Suprapubic skin (tissue), 4 donors: ENCODE measurements at regions not wholly inside any gene's neighbourhood (a gene's known extent, or its start where the extent isn't known, plus 50 kb on each side); places are given as distances from the start of the nearest gene placed in this dataset.
"Not testable (repeated sequence)": the region's sequence is repeated elsewhere in the genome, so short reads cannot be mapped to it uniquely, and the experiment has no call there.

Experiments used
- DNase-seq, 2 donors: peaks; one replicate each; pipeline ENCODE4 v3.0.0-alpha.2; 2019; ENCODE audit warnings: low spot score in 2 of 2
- H3K27ac ChIP-seq: fragments of 200-600 bp; sonication (generic); one replicate; pipeline ENCODE4 v1.5.1; 2019
- H3K27me3 ChIP-seq: fragments of 200-600 bp; sonication (generic); one replicate; pipeline ENCODE4 v1.5.1; 2019
- H3K36me3 ChIP-seq: fragments of 200-600 bp; sonication (generic); one replicate; pipeline ENCODE4 v1.5.1; 2019
- H3K4me1 ChIP-seq: fragments of 200-600 bp; sonication (generic); one replicate; pipeline ENCODE4 v1.5.1; 2019
- H3K4me3 ChIP-seq: fragments of 200-600 bp; sonication (generic); one replicate; pipeline ENCODE4 v1.5.1; 2019; ENCODE audit warnings: mild to moderate bottlenecking
- H3K9me3 ChIP-seq: fragments of 200-600 bp; sonication (generic); one replicate; pipeline ENCODE4 v1.5.1; 2019
- CTCF ChIP-seq, 2 donors: fragments of 200-600 bp in 1 of 2; fragments of 450-650 bp in 1 of 2; sonication (generic) in 1 of 2; IDR thresholded peaks; one replicate each; pipeline ENCODE4 v1.5.1; 2016 to 2019; ENCODE audit warnings: antibody characterized with exemption in 2 of 2, mild to moderate bottlenecking in 1 of 2, moderate library complexity in 1 of 2
- EP300 ChIP-seq: sonication (generic); formaldehyde crosslinking; IDR thresholded peaks from one replicate; pipeline ENCODE4 v1.6.1; 2017; ENCODE audit warnings: antibody characterized with exemption
- POLR2A ChIP-seq, 2 donors: fragments of 450-650 bp; IDR thresholded peaks; one replicate each; pipeline ENCODE4 v1.6.1; 2017; ENCODE audit warnings: antibody characterized with exemption in 2 of 2, mild to moderate bottlenecking in 2 of 2, moderate library complexity in 2 of 2
- POLR2AphosphoS5 ChIP-seq, 3 donors: sonication (generic); formaldehyde crosslinking; IDR thresholded peaks; one replicate each; pipeline ENCODE4 v1.6.1; 2017; ENCODE audit warnings: antibody characterized with exemption in 3 of 3
- WGBS: methylation state at CpG from one replicate; pipeline ENCODE4 v1.1.5; 2018; 5-methylcytosine and 5-hydroxymethylcytosine counted together

- DNase-seq = no peak
- H3K9me3 ChIP-seq = peaks cover 15% of the 10 kb centered on the region
- H3K4me1 ChIP-seq = no peaks in the 10 kb centered on the region
- no peak overlapping the region for H3K4me3 ChIP-seq
- 77% methylated on average over 6 of the region's 6 CpGs for WGBS
- H3K36me3 ChIP-seq = no peaks in the 10 kb centered on the region
- TF ChIP-seq POLR2AphosphoS5 (IDR thresholded peaks at IDR 0.05) (no peak), POLR2A (IDR thresholded peaks at IDR 0.05) (no peak), CTCF (IDR thresholded peaks at IDR 0.05) (no peak), EP300 (no peak)
- no peak overlapping the region for H3K27ac ChIP-seq
- no peaks in the 10 kb centered on the region for H3K27me3 ChIP-seq
Measured at GRCh38 chr2:185522472-185522871, 216.1 kb upstream of the FSIP2 start.

GRCh38 chr2:185524242-185524641 is 214.4 kb upstream of the FSIP2 start:
- not testable (repeated sequence) for DNase-seq, H3K4me1 ChIP-seq, H3K27me3 ChIP-seq, H3K27ac ChIP-seq, H3K9me3 ChIP-seq, H3K4me3 ChIP-seq, H3K36me3 ChIP-seq
- 74% methylated on average over 2 of the region's 2 CpGs for WGBS

GRCh38 chr2:185526161-185526560 is 212.4 kb upstream of the FSIP2 start:
- WGBS = 86% methylated on average over 1 of the region's 1 CpG
- H3K4me1 ChIP-seq = no peaks in the 10 kb centered on the region
- no peak overlapping the region for H3K27ac ChIP-seq
- TF ChIP-seq POLR2AphosphoS5 (IDR thresholded peaks at IDR 0.05) (no peak), CTCF (IDR thresholded peaks at IDR 0.05) (no peak), POLR2A (IDR thresholded peaks at IDR 0.05) (no peak), EP300 (no peak)
- H3K4me3 ChIP-seq = no peak overlapping the region
- peaks cover 3% of the 10 kb centered on the region for H3K9me3 ChIP-seq
- no peak for DNase-seq
- H3K27me3 ChIP-seq = no peaks in the 10 kb centered on the region
- no peaks in the 10 kb centered on the region for H3K36me3 ChIP-seq

- H3K9me3 ChIP-seq = no peaks in the 10 kb centered on the region
- no peaks in the 10 kb centered on the region for H3K36me3 ChIP-seq
- H3K27ac ChIP-seq = no peak overlapping the region
- H3K4me3 ChIP-seq = no peak overlapping the region
- no peaks in the 10 kb centered on the region for H3K27me3 ChIP-seq
- 76% methylated on average over 2 of the region's 2 CpGs for WGBS
- H3K4me1 ChIP-seq = no peaks in the 10 kb centered on the region
- TF ChIP-seq POLR2AphosphoS5 (IDR thresholded peaks at IDR 0.05) = no peak
- no peak for TF ChIP-seq EP300
- no peak for TF ChIP-seq POLR2A (IDR thresholded peaks at IDR 0.05)
- TF ChIP-seq CTCF (IDR thresholded peaks at IDR 0.05) = no peak
- DNase-seq = no peak
Measured at GRCh38 chr2:185531721-185532120, 206.9 kb upstream of the FSIP2 start.

- DNase-seq = no peak
- Histone ChIP-seq H3K27me3 (no peaks in the 10 kb centered on the region), H3K9me3 (no peaks in the 10 kb centered on the region), H3K36me3 (no peaks in the 10 kb centered on the region), H3K4me3 (no peak overlapping the region), H3K4me1 (no peaks in the 10 kb centered on the region), H3K27ac (no peak overlapping the region)
- no peak for TF ChIP-seq CTCF (IDR thresholded peaks at IDR 0.05)
- no peak for TF ChIP-seq POLR2A (IDR thresholded peaks at IDR 0.05)
- no peak for TF ChIP-seq POLR2AphosphoS5 (IDR thresholded peaks at IDR 0.05)
- no peak for TF ChIP-seq EP300
- 87% methylated on average over 2 of the region's 2 CpGs for WGBS
Measured at GRCh38 chr2:185537689-185538088, 200.9 kb upstream of the FSIP2 start.

- no peak overlapping the region for H3K27ac ChIP-seq
- H3K4me3 ChIP-seq = no peak overlapping the region
- TF ChIP-seq CTCF (IDR thresholded peaks at IDR 0.05) (no peak), POLR2AphosphoS5 (IDR thresholded peaks at IDR 0.05) (no peak), POLR2A (IDR thresholded peaks at IDR 0.05) (no peak)
- 75% methylated on average over 2 of the region's 2 CpGs for WGBS
- H3K4me1 ChIP-seq = no peaks in the 10 kb centered on the region
- H3K36me3 ChIP-seq = no peaks in the 10 kb centered on the region
- H3K27me3 ChIP-seq = no peaks in the 10 kb centered on the region
- H3K9me3 ChIP-seq = no peaks in the 10 kb centered on the region
- no peak for DNase-seq
Measured at GRCh38 chr2:185567196-185567595, 171.4 kb upstream of the FSIP2 start.
